HG03159 (cell line): ENCODE measurements at regions not wholly inside any gene's neighbourhood (a gene's known extent, or its start where the extent isn't known, plus 50 kb on each side); places are given as distances from the start of the nearest gene placed in this dataset.

Experiments used
- ATAC-seq: cut with Tn5 transposase; IDR thresholded peaks from one replicate; pipeline ENCODE4 v1.9.1; 2021; ENCODE audit warnings: mild to moderate bottlenecking, moderate library complexity; ENCODE audit not compliant: unreplicated experiment

DNA sequence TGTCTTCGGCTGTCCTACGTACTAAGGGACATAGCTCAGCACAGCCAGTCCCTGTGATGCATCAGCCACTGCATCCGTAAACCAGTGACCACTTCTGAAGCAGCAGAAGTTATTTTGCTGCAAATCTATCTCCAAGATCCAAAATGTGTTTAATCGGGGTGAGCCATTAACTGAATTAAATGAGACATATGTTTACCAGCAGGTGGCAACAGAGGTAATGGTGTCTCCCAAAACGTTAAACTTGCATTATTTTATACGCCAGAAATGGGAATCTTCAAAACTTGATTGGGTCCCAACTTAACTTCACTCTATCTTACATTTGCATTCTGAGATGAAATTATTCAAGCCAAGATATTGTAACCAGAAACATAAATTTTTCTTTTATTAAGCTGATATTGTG, 75.3 kb upstream of the BOC start:
- ATAC-seq: no peak

DNA sequence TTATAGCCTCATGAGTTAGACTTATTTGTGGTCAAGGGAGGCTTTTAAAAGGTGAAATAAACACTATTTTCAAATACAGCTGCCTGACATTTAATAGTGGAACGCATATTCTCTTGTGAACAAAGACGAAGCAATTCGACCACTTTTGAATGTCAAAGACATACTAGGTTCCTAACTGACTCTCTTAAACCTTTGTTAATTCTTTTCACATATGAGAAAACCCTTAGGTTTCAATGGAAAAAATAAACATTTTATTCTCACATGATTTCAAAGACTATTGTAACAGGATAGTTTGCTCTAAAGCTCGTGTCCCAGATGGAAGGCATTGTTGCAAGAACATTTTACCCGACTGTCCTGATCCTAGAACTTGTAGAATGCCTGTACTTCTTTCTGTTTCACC, 74.8 kb upstream of the BOC start:
- no peak for ATAC-seq

DNA sequence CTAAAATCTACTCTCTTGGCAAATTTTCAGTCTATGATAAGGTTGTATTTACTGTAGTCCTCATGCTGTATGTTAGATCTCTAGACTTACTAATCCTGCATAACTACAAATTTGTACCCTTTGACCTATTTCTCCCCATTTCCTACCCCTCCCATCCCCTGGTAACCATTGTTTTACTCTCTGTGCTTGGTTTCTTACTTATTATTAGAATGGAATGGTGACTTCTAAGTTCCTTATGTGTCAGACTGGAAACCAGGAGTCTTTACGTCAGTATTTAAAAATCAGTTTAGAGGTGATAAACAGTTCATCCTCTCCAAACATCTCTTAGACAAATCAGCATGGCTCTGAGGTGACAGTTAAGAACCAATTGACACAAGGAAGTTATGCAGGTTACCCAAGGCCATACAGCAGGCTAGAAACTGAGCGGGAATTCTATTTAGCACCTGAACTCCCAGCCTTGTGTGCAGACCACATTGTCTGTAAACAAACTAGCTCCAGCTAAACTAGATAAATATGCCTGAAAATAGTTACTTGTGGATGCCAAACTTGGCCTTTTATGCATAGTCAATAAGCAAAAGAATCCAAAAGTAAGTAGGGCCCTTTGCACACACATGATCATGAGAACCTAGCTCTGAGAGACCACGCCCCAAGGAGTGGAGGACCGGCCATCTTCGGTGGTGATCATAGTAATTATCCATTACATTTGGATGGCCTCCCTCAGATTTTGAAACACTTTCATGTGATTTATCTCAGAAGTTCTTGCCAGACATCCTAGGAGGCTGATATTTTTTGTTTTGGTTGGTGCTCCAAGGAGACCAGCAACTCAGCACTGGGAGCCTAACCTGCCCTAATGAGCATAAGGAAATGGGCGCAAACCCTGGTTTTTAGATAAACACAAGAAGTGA, 72.3 kb upstream of the BOC start:
- no peak for ATAC-seq

DNA sequence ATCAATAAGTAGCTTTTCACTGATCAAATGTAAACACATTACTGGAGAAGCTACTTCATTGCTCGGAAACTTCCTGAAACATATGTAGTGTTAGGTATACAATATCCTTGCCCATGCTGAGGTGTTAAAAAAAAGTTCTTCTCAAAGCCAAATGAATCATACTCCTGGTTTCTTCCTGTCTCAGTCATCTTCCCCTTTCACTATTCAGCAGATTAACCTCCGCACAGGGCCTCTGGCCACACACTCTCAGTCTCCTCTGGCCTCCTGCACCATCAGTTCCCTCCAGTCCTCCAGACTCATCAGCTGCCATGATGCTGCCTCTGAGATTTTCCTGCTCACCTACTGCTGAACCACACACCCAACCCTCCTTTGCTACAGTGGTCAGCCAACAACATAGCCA, 70.5 kb upstream of the BOC start:
- ATAC-seq: no peak

DNA sequence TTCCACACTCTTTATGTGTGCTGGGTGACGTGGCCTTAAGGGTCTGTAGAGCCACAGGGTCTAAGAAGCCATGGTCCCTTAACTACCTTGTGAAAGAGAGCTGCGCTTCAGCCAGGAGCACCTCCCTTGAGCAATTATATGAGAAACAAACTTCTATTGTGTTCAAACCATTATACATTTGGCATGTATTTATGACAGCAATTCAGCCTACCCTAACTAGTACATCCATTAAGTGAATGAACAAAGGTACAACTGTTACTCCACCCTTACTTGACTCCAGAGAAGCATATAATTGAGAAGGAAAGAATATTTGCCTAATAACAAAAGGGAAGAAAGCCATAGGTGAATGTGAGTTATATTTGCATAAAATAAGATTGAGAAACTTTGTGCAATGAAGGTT, 69.8 kb upstream of the BOC start:
- ATAC-seq: no peak

DNA sequence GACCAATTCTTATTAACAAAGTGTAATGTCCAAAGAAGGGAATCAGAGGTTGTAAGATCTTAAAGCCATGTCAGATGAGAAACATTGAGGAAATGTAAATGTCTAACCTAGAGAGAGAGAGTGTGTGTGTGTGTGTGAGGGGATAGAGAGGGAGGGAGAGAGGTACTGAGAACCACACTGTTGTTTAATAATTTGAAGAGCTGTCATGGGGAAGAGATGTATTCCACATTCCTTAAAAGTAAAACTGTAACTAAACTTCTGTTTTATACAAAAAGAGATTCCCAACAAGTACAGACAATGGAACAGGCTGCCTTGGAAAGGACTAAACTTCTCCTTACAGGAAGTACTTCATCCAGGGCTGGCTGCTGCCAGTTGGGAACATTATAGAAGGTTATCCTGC, 68.9 kb upstream of the BOC start:
- no peak for ATAC-seq

DNA sequence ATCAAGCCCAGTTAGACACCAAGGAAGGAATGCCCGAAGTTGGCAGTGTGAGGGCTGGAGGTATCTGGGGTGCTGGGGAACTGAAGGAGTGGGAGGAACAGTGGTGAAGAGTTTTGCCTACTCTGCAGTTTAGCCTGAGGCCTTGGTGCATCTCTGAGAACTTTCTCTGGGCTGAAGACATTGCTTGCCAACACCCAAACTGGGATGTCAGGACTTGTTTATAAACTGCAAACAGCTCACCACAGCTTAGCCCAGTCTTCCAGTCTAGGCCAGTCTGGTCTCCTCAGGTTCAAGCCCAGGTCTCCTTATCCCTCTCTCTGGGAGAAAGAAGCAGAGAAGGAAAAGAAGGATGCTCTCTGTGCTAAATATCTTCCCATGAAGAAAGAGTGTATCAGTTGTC, 68.0 kb upstream of the BOC start:
- no peak for ATAC-seq

DNA sequence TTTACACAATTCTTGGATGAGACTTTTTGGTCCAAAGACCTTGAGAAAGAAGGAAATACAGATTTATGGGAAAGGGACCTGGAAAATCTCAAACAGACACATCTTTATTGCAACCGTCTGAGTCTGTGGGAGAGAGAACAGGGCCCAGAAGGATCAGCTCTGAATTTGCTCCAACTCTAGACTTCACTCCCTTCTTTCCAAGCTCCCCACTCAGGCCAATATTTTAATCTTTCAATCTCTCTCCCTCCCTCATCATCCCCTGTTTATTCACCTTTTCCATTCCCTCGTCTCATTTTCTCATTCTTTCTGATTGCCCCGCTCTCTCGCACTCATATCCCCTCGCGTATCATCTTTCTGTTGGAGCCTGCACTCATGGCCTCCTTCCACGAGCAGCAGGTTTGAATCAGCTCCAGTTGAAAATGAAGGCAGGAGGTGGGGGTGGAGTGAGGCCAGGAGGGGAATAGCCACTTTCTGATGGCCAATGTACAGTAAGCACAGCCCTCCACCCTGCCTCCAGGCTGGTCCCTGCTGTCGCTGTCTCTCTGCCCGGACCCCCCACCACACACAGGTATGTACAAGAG, 63.6 kb upstream of the BOC start:
- no peak for ATAC-seq

DNA sequence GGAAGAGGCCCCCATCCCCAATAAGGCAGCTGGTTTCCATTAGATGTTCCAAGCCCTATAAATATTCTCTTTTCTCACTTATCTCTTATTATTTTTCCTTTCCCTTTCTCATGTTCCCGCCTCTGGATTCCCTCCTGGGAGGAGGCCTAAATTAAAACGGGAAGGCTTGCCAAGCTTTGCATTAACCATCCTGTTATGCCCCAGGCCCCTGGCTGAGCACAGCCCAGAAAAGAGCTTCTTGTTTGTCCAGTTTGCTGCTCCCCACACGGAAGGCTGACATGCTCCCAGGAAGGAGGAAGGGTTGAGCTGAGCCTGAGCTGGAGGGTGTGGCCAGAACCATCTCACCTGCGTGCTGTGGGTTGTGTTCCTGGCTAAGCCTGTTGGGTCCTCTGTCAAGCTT, 63.1 kb upstream of the BOC start:
- ATAC-seq: no peak

DNA sequence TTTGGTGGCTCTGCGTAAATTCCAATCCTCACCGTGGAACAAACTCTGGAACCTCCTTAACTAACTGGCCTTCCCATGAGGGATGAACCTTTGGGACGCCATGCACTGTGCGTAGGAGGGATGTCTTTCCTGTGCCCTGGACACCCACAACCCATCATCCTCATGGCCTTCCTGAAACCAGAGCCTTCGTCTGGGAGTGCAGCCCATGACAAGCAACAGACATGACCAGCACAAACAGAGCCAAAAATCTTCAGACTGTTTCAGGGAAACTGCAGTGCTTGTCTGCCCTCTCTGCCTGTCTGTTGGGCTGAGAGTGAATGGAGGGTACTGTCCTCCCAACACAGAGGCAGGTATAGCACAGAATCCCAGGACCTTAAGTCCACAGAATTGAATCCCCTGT, 61.1 kb upstream of the BOC start:
- ATAC-seq: no peak

DNA sequence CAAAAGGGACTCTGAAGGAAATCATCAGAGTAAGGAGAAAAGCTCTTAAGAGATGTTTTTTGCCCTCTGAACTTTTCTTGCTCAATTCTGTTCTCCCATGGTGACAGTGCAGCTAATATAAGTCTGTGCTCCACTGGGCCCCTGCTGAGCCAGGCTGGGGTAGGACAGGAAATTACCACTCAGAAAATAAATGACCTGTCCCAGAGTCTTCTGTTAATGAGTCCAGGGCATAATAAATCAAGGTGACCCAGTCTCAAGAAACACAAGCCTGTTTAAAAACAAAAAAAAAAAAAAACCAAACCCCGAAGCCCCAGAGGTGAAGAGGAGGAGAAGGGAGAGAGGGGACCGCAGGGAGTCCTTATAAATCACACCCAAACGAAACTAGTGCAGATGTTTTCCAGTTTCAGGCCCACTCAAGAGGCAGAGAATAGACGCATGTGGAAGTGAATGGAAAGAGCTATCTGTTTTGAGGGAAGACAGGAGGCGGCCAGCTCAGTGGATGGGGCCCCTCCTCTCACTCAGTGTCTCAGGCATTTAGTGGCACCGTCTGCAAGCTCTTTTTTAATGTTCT, 59.8 kb upstream of the BOC start:
- ATAC-seq: no peak

DNA sequence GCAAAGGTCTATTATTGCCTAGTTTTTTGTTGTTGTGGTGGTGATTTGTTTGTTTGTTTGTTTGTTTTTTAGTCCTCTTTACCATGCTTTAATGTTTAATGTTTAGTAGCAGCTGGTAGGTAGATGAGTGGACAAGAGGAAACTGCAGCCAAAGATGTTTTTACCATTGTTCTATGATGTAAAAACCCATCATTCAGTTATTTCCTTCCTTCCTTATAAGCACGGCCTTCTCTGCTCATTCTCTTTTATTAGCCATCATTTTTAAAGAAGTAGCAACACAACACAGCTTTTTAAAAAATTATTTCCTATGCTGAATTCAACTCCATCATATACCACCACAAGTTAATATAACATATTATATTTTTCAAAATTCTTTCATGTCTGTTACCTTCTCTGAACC, 58.5 kb upstream of the BOC start:
- ATAC-seq: no peak

DNA sequence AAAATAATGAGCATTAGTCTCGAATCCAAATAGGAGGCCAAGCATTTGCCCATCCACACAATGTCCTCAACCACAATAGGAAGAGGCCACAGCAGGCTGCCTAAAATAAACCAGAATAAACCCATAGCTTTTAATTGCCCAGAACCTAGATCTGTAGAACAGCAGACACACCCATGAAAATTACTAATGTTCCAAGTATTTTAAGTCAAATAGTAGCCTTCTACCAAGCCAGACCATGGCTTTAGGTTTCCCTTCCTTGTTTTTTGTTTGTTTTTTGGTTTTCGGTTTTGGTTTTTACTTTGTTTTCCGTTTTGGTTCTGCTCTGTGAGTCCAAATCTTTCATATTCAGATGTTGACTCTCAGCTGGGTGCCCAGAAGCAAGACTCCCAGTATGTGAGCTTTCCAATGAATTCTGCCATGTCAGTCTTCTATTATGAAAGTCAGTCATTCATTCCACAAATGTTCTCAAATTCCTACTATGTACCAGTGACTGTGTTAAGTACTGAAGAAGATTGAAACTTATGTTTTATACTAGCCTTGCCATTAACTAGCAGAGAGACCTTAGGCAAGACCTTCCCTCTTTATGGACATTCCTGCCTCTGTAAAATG, 57.8 kb upstream of the BOC start:
- ATAC-seq: peak; percentile 58

DNA sequence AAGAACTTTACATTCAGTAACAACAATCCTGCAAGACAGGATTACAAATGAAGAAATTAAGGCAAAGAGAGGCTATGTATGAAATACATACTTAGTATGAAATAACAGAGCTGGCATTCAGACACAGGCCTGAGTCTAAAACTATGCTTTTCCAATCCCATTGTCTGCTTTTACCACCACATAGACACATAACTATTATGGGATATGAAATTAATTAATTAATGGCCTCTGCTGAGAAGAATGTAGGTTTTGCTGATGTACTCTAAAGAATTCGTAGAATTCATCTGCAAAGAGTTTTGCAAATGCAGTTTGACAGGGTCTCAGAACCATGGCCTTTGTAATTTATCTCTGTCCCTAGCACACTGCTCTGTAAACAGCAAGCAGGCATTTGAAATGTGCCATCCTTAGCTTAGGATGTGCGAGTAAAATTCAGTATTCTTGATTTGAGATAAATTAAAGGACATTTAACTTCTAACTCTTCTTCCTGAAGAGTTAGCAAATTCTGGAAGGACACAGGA, 54.5 kb upstream of the BOC start:
- ATAC-seq: no peak

DNA sequence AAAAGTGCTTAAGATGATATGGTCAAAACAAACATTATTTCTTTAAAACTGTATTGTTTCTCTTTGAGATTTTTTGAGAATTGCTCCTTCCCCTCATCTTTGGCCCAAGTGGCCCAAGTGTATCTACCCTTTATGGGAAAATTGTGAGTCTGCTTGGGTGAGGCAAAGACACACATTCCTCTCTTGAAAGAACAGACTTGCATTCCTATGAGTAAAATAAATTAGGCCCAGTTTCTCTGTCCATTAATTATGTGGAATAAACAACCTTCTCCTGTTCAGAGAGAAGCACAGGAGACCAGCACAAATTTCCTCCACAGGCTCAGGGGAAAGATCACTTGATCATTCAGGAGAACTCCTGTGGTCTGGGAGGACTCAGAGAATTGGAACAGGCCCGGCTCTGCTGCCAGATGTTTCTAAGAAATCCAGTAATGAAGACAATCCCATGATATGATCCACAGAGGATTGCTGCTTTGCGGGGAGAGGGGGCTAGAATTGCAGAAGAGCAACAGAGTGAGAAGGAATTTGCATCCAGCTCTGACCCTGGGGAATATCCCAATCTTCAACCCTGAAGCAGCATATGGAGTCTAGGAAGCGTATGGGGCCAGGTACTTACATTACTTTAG, 53.8 kb upstream of the BOC start:
- no peak for ATAC-seq

DNA sequence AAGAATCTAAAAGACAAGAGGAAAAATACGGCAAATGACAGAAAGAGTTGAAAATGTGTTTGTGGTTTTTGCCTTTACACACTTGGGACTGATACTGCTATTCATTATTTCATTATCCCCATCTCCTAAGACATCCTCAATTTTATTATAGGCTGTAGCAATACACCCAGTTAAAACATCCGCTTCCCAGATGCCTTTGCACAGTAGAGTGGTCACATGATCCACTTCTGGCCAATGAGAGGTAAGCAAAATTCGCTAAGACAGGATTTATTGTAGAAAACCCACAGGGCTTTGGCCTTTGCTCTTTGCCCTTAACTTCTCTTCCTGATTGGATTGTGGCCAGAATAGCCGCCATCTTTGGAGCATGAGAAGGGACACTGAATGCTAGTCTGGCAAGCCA, 53.2 kb upstream of the BOC start:
- ATAC-seq: no peak
